ENCODE measurements at regions not wholly inside any gene's neighbourhood (a gene's known extent, or its start where the extent isn't known, plus 50 kb on each side); places are given as distances from the start of the nearest gene placed in this dataset.

- no peaks in the 10 kb centered on the region for H3K4me1 ChIP-seq (ENCODE audit: control insufficient read depth, insufficient read depth, low read length)
- no peak overlapping the region for H3K4me3 ChIP-seq (ENCODE audit: low read length)
- no peaks in the 10 kb centered on the region for H3K27me3 ChIP-seq (ENCODE audit: control insufficient read depth, insufficient read depth)
- intact Hi-C loops (cut with DNase I), result no loop called here
- DNase-seq (no peak), ATAC-seq (no peak)
- no peaks in the 10 kb centered on the region for H3K9me3 ChIP-seq (ENCODE audit: control insufficient read depth, low read length)
- no peak overlapping the region for H3K27ac ChIP-seq (ENCODE audit: low read length)
- WGBS, result 63% methylated on average over 12 of the region's 12 CpGs
Observed at GRCh38 chr14:98244162-98244948, 1027.6 kb downstream of the BCL11B start.

- DNase-seq, result no peak
Observed at GRCh38 chr14:98244966-98245569, 1026.9 kb downstream of the BCL11B start.

GRCh38 chr14:98249057-98249456 lies 1022.9 kb downstream of the BCL11B start:
- DNase-seq (no peak), ATAC-seq (no peak)
- no peak overlapping the region for H3K4me3 ChIP-seq (ENCODE audit: low read length)
- no peaks in the 10 kb centered on the region for H3K27me3 ChIP-seq (ENCODE audit: control insufficient read depth, insufficient read depth)
- intact Hi-C loops (cut with DNase I), result no loop called here
- H3K4me1 ChIP-seq (ENCODE audit: control insufficient read depth, insufficient read depth, low read length), result no peaks in the 10 kb centered on the region
- WGBS, result 72% methylated on average over 6 of the region's 6 CpGs
- H3K27ac ChIP-seq (ENCODE audit: low read length), result no peak overlapping the region
- H3K9me3 ChIP-seq (ENCODE audit: control insufficient read depth, low read length), result no peaks in the 10 kb centered on the region

More at GRCh38 chr14:98244966-98245569, 1026.9 kb downstream of the BCL11B start:
- H3K9me3 ChIP-seq (ENCODE audit: control insufficient read depth, low read length), result no peaks in the 10 kb centered on the region
- H3K4me1 ChIP-seq (ENCODE audit: control insufficient read depth, insufficient read depth, low read length), result no peaks in the 10 kb centered on the region
- no peaks in the 10 kb centered on the region for H3K27me3 ChIP-seq (ENCODE audit: control insufficient read depth, insufficient read depth)
- no peak for ATAC-seq
- no peak overlapping the region for H3K27ac ChIP-seq (ENCODE audit: low read length)
- H3K4me3 ChIP-seq (ENCODE audit: low read length), result no peak overlapping the region
- WGBS, result 64% methylated on average over 7 of the region's 7 CpGs
- intact Hi-C loops (cut with DNase I), result no loop called here

- ATAC-seq (no peak), DNase-seq (no peak)
- 48% methylated on average over 2 of the region's 2 CpGs for WGBS
- Histone ChIP-seq H3K27ac (ENCODE audit: low read length) (no peak overlapping the region), H3K4me1 (ENCODE audit: control insufficient read depth, insufficient read depth, low read length) (no peaks in the 10 kb centered on the region), H3K4me3 (ENCODE audit: low read length) (no peak overlapping the region), H3K27me3 (ENCODE audit: control insufficient read depth, insufficient read depth) (no peaks in the 10 kb centered on the region), H3K9me3 (ENCODE audit: control insufficient read depth, low read length) (no peaks in the 10 kb centered on the region)
- intact Hi-C loops (cut with DNase I), result no loop called here
Observed at GRCh38 chr14:98249476-98249875, 1022.5 kb downstream of the BCL11B start.

GRCh38 chr14:98252820-98253219 lies 1019.2 kb downstream of the BCL11B start:
- ATAC-seq (no peak), DNase-seq (no peak)
- intact Hi-C loops (cut with DNase I), result no loop called here
- 49% methylated on average over 1 of the region's 1 CpG for WGBS
- H3K27ac ChIP-seq (ENCODE audit: low read length), result no peak overlapping the region
- H3K4me3 ChIP-seq (ENCODE audit: low read length), result no peak overlapping the region
- H3K4me1 ChIP-seq (ENCODE audit: control insufficient read depth, insufficient read depth, low read length), result no peaks in the 10 kb centered on the region
- H3K9me3 ChIP-seq (ENCODE audit: control insufficient read depth, low read length), result no peaks in the 10 kb centered on the region
- no peaks in the 10 kb centered on the region for H3K27me3 ChIP-seq (ENCODE audit: control insufficient read depth, insufficient read depth)

GRCh38 chr14:98259881-98260280 lies 1012.1 kb downstream of the BCL11B start:
- 67% methylated on average over 4 of the region's 4 CpGs for WGBS
- H3K4me3 ChIP-seq (ENCODE audit: low read length), result no peak overlapping the region
- H3K27ac ChIP-seq (ENCODE audit: low read length), result no peak overlapping the region
- peaks cover 2% of the 10 kb centered on the region for H3K27me3 ChIP-seq (ENCODE audit: control insufficient read depth, insufficient read depth)
- H3K4me1 ChIP-seq (ENCODE audit: control insufficient read depth, insufficient read depth, low read length), result no peaks in the 10 kb centered on the region
- ATAC-seq, result no peak
- H3K9me3 ChIP-seq (ENCODE audit: control insufficient read depth, low read length), result no peaks in the 10 kb centered on the region
- intact Hi-C loops (cut with DNase I), result no loop called here
- no peak for DNase-seq

- Histone ChIP-seq H3K4me1 (ENCODE audit: control insufficient read depth, insufficient read depth, low read length) (no peaks in the 10 kb centered on the region), H3K9me3 (ENCODE audit: control insufficient read depth, low read length) (no peaks in the 10 kb centered on the region), H3K4me3 (ENCODE audit: low read length) (no peak overlapping the region), H3K27ac (ENCODE audit: low read length) (no peak overlapping the region), H3K27me3 (ENCODE audit: control insufficient read depth, insufficient read depth) (peaks cover 2% of the 10 kb centered on the region)
- ATAC-seq, result no peak
- DNase-seq, result no peak
- WGBS, result 89% methylated on average over 5 of the region's 5 CpGs
- intact Hi-C loops (cut with DNase I), result no loop called here
Observed at GRCh38 chr14:98262566-98262965, 1009.4 kb downstream of the BCL11B start.

GRCh38 chr14:98269533-98269932 lies 1002.5 kb downstream of the BCL11B start:
- no peak for DNase-seq
- intact Hi-C loops (cut with DNase I), result no loop called here
- no peak for ATAC-seq
- Histone ChIP-seq H3K4me1 (ENCODE audit: control insufficient read depth, insufficient read depth, low read length) (no peaks in the 10 kb centered on the region), H3K4me3 (ENCODE audit: low read length) (no peak overlapping the region), H3K9me3 (ENCODE audit: control insufficient read depth, low read length) (no peaks in the 10 kb centered on the region), H3K27ac (ENCODE audit: low read length) (no peak overlapping the region), H3K27me3 (ENCODE audit: control insufficient read depth, insufficient read depth) (no peaks in the 10 kb centered on the region)

GRCh38 chr14:98270201-98270600 lies 1001.8 kb downstream of the BCL11B start:
- Histone ChIP-seq H3K4me1 (ENCODE audit: control insufficient read depth, insufficient read depth, low read length) (no peaks in the 10 kb centered on the region), H3K9me3 (ENCODE audit: control insufficient read depth, low read length) (no peaks in the 10 kb centered on the region), H3K27me3 (ENCODE audit: control insufficient read depth, insufficient read depth) (no peaks in the 10 kb centered on the region), H3K4me3 (ENCODE audit: low read length) (no peak overlapping the region), H3K27ac (ENCODE audit: low read length) (no peak overlapping the region)
- no peak for ATAC-seq
- intact Hi-C loops (cut with DNase I), result no loop called here
- DNase-seq, result no peak

- H3K27me3 ChIP-seq (ENCODE audit: control insufficient read depth, insufficient read depth), result no peaks in the 10 kb centered on the region
- no peak overlapping the region for H3K4me3 ChIP-seq (ENCODE audit: low read length)
- ATAC-seq, result no peak
- intact Hi-C loops (cut with DNase I), result no loop called here
- H3K9me3 ChIP-seq (ENCODE audit: control insufficient read depth, low read length), result no peaks in the 10 kb centered on the region
- 74% methylated on average over 8 of the region's 8 CpGs for WGBS
- H3K4me1 ChIP-seq (ENCODE audit: control insufficient read depth, insufficient read depth, low read length), result no peaks in the 10 kb centered on the region
- no peak overlapping the region for H3K27ac ChIP-seq (ENCODE audit: low read length)
- DNase-seq, result no peak
Observed at GRCh38 chr14:98274596-98274995, 997.4 kb downstream of the BCL11B start.

- H3K9me3 ChIP-seq (ENCODE audit: control insufficient read depth, low read length), result no peaks in the 10 kb centered on the region
- H3K27me3 ChIP-seq (ENCODE audit: control insufficient read depth, insufficient read depth), result no peaks in the 10 kb centered on the region
- ATAC-seq, result no peak
- no peak overlapping the region for H3K4me3 ChIP-seq (ENCODE audit: low read length)
- 73% methylated on average over 3 of the region's 3 CpGs for WGBS
- intact Hi-C loops (cut with DNase I), result no loop called here
- H3K27ac ChIP-seq (ENCODE audit: low read length), result no peak overlapping the region
- DNase-seq, result no peak
- no peaks in the 10 kb centered on the region for H3K4me1 ChIP-seq (ENCODE audit: control insufficient read depth, insufficient read depth, low read length)
Observed at GRCh38 chr14:98278800-98279199, 993.2 kb downstream of the BCL11B start.
